K562 (cell line): ENCODE measurements at regions not wholly inside any gene's neighbourhood (a gene's known extent, or its start where the extent isn't known, plus 50 kb on each side); places are given as distances from the start of the nearest gene placed in this dataset.

Experiments used
- ATF2 ChIP-seq: sonication (generic); formaldehyde crosslinking; IDR thresholded peaks from 2 replicates; pipeline ENCODE4 v1.8.1; 2022; ENCODE audit warnings: missing genetic modification reagents
- CTCF ChIP-seq, 3 experiments: IDR thresholded peaks in 2 of 3; conservative IDR thresholded peaks in 1 of 3; 2 replicates each; pipeline ENCODE4 v1.5.1; 2011 to 2012; ENCODE audit warnings: low read length in 3 of 3, mild to moderate bottlenecking in 3 of 3, control low read depth in 2 of 3, improper control_type of control experiment in 1 of 3, inconsistent platforms in 1 of 3, low read depth in 1 of 3, mixed read lengths in 1 of 3, moderate library complexity in 1 of 3; ENCODE audit not compliant: insufficient read depth in 2 of 3
- ELF4 ChIP-seq: fragments of 450-650 bp; formaldehyde crosslinking; IDR thresholded peaks from 2 replicates; pipeline ENCODE4 v1.4.0; 2022; ENCODE audit warnings: missing genetic modification characterization
- KLF6 ChIP-seq: fragments of 250-450 bp; sonication (Bioruptor Pico); IDR thresholded peaks from 2 replicates; pipeline ENCODE4 v1.4.0; 2020; ENCODE audit warnings: mild to moderate bottlenecking, moderate library complexity, borderline replicate concordance
- MAFK ChIP-seq: IDR thresholded peaks from 2 replicates; pipeline ENCODE4 v1.6.1; 2011; ENCODE audit warnings: low read length, improper control_type of control experiment
- MGA ChIP-seq: fragments of 450-650 bp; IDR thresholded peaks from 2 replicates; pipeline ENCODE4 v1.6.1; 2016; ENCODE audit warnings: mild to moderate bottlenecking, moderate library complexity
- MXI1 ChIP-seq: IDR thresholded peaks from 2 replicates; pipeline ENCODE4 v1.6.1; 2011; ENCODE audit warnings: low read depth, mild to moderate bottlenecking, improper control_type of control experiment, low read length
- POLR2AphosphoS5 ChIP-seq: IDR thresholded peaks from 2 replicates; pipeline ENCODE4 v1.6.1; 2011; ENCODE audit warnings: mild to moderate bottlenecking, low read depth, low read length, moderate library complexity; ENCODE audit not compliant: control insufficient read depth, insufficient read depth
- SNRNP70 ChIP-seq: fragments of 200-400 bp; formaldehyde crosslinking; optimal IDR thresholded peaks from 2 replicates; pipeline ENCODE3; 2017; ENCODE audit warnings: low read depth, low read length
- TAF1 ChIP-seq: IDR thresholded peaks from 2 replicates; pipeline ENCODE4 v1.6.1; 2011; ENCODE audit warnings: mild to moderate bottlenecking, low read length, moderate library complexity; ENCODE audit not compliant: insufficient read depth, control insufficient read depth, severe bottlenecking; ENCODE audit errors: extremely low read depth
- TARDBP ChIP-seq: fragments of 450-650 bp; IDR thresholded peaks from 2 replicates; pipeline ENCODE4 v1.6.1; 2016
- ZBTB33 ChIP-seq: sonication (generic); formaldehyde crosslinking; IDR thresholded peaks from 2 replicates; pipeline ENCODE4 v1.8.1; 2023; ENCODE audit warnings: mild to moderate bottlenecking, missing genetic modification reagents
- ZNF583 ChIP-seq: fragments of 250-450 bp; sonication (Bioruptor Pico); IDR thresholded peaks from 2 replicates; pipeline ENCODE4 v1.4.0; 2020

GRCh38 chr6:97958134-97958533 lies 675.1 kb upstream of the MMS22L start:
- TF ChIP-seq ZNF583 (CRISPR knock-in tag): no peak
- TF ChIP-seq SNRNP70: no peak
- TF ChIP-seq TARDBP: no peak
- no peak for TF ChIP-seq MAFK
- no peak for TF ChIP-seq TAF1
- TF ChIP-seq MXI1: no peak
- no peak for TF ChIP-seq ATF2 (CRISPR knock-in tag)
- TF ChIP-seq CTCF (IDR thresholded peaks at IDR 0.05 in 2 of 3, conservative IDR thresholded peaks at IDR 0.05 in 1 of 3; ENCODE audit: insufficient read depth in 2 of 3, low read depth in 1 of 3, low read length in 3 of 3): no peak
- no peak for TF ChIP-seq KLF6
- TF ChIP-seq ZBTB33 (CRISPR knock-in tag): no peak
- no peak for TF ChIP-seq POLR2AphosphoS5
- TF ChIP-seq MGA: no peak
- TF ChIP-seq ELF4 (CRISPR knock-in tag): no peak
